B cell (primary cell): ENCODE measurements at regions not wholly inside any gene's neighbourhood (a gene's known extent, or its start where the extent isn't known, plus 50 kb on each side); places are given as distances from the start of the nearest gene placed in this dataset.

Experiments
- ATAC-seq: fragments of 200-7000 bp; cut with Tn5 transposase; one replicate; pipeline ENCODE4 v1.10.0; 2021; ENCODE audit warnings: low read depth, mild to moderate bottlenecking, moderate number of reproducible peaks, moderate library complexity
- CTCF ChIA-PET: fragments of 350-600 bp; sonication (Branson Sonifier 250); formaldehyde crosslinking; loops from one replicate; lab custom pipeline; 2021; ENCODE audit warnings: antibody characterized with exemption, inconsistent platforms; lab: Charles Lee
- POLR2A ChIA-PET: fragments of 350-600 bp; sonication (Branson Sonifier 250); formaldehyde crosslinking; loops from one replicate; lab custom pipeline; 2021; ENCODE audit warnings: antibody characterized with exemption; lab: Charles Lee
- DNase-seq: peaks from one replicate; pipeline ENCODE4 v3.0.0; 2013
- H2AFZ ChIP-seq: 2 replicates; pipeline ENCODE4 v1.6.1; 2012; ENCODE audit warnings: mild to moderate bottlenecking, low read depth, low read length; ENCODE audit not compliant: insufficient read depth, poor library complexity, severe bottlenecking
- H3K27ac ChIP-seq, 2 donors: 1 replicate in 1 of 2; 2 replicates in 1 of 2; pipeline ENCODE4 v1.5.1; 2012 to 2013; ENCODE audit warnings: low read length in 2 of 2, mild to moderate bottlenecking in 2 of 2, moderate library complexity in 1 of 2
- H3K27me3 ChIP-seq, 4 experiments: fragments of 200-600 bp in 1 of 4; sonication (generic) in 1 of 4; replicated peaks in 1 of 4; 1 replicate in 2 of 4; 2 replicates in 2 of 4; pipeline versions ENCODE4 v1.6.1 to v1.7.0; 2013 to 2016; ENCODE audit warnings: low read length in 3 of 4, mild to moderate bottlenecking in 2 of 4, mixed read lengths in 1 of 4, moderate library complexity in 1 of 4; ENCODE audit not compliant: insufficient read depth in 4 of 4, control insufficient read depth in 3 of 4; ENCODE audit errors: control extremely low read depth in 1 of 4
- H3K36me3 ChIP-seq, 2 experiments: replicated peaks in 1 of 2; 1 replicate in 1 of 2; 2 replicates in 1 of 2; pipeline versions ENCODE4 v1.6.1 to v1.7.1; 2013; ENCODE audit warnings: low read length in 1 of 2; ENCODE audit not compliant: insufficient read depth in 2 of 2, control insufficient read depth in 1 of 2; ENCODE audit errors: control extremely low read depth in 1 of 2, extremely low read depth in 1 of 2
- H3K4me1 ChIP-seq, 2 donors: fragments of 200-600 bp in 1 of 2; sonication (generic) in 1 of 2; 1 replicate in 1 of 2; 2 replicates in 1 of 2; pipeline versions ENCODE4 v1.5.1 to v1.6.1; 2013 to 2017; ENCODE audit warnings: low read length in 2 of 2; ENCODE audit not compliant: control insufficient read depth in 2 of 2, insufficient read depth in 2 of 2
- H3K4me2 ChIP-seq: replicated peaks from 2 replicates; pipeline ENCODE3; 2012; ENCODE audit warnings: mild to moderate bottlenecking, low read depth, low read length; ENCODE audit not compliant: poor library complexity, severe bottlenecking
- H3K4me3 ChIP-seq, 5 experiments: fragments of 200-600 bp in 1 of 5; sonication (generic) in 1 of 5; 1 replicate in 3 of 5; 2 replicates in 2 of 5; pipeline versions ENCODE4 v1.5.1 to v1.7.0; 2011 to 2016; ENCODE audit warnings: low read length in 4 of 5, mild to moderate bottlenecking in 4 of 5, low read depth in 2 of 5, control low read depth in 1 of 5, moderate library complexity in 1 of 5; ENCODE audit not compliant: insufficient read depth in 1 of 5; ENCODE audit errors: control extremely low read depth in 1 of 5, extremely low read depth in 1 of 5
- H3K79me2 ChIP-seq: fragments of 200-600 bp; sonication (generic); one replicate; pipeline ENCODE4 v1.6.0; 2016; ENCODE audit warnings: low read length; ENCODE audit not compliant: control insufficient read depth, insufficient read depth
- H3K9ac ChIP-seq: fragments of 200-600 bp; sonication (generic); 2 replicates; pipeline ENCODE4 v1.6.1; 2017; ENCODE audit warnings: mild to moderate bottlenecking, low read length, moderate library complexity
- H3K9me3 ChIP-seq, 3 donors: one replicate each; pipeline versions ENCODE4 v1.6.1 to v1.7.1; 2013; ENCODE audit warnings: low read length in 2 of 3; ENCODE audit not compliant: control insufficient read depth in 2 of 3, insufficient read depth in 1 of 3; ENCODE audit errors: control extremely low read depth in 1 of 3
- H4K20me1 ChIP-seq: 2 replicates; pipeline ENCODE4 v1.6.0; 2012; ENCODE audit warnings: mild to moderate bottlenecking, low read length; ENCODE audit not compliant: insufficient read depth, control insufficient read depth, poor library complexity, severe bottlenecking
- H3K27ac Mint-ChIP-seq: one replicate; pipeline ENCODE4 v1.8.0; 2021; ENCODE audit warnings: mixed read lengths
- H3K27me3 Mint-ChIP-seq: one replicate; pipeline ENCODE4 v1.8.0; 2021; ENCODE audit warnings: mixed read lengths
- H3K4me1 Mint-ChIP-seq: one replicate; pipeline ENCODE4 v1.8.0; 2021; ENCODE audit warnings: mixed read lengths
- H3K4me3 Mint-ChIP-seq: one replicate; pipeline ENCODE4 v1.8.0; 2021; ENCODE audit warnings: mixed read lengths
- H3K9me3 Mint-ChIP-seq: one replicate; pipeline ENCODE4 v1.8.0; 2022; ENCODE audit warnings: mixed read lengths; ENCODE audit not compliant: insufficient read depth
- EZH2 ChIP-seq: IDR thresholded peaks from 2 replicates; pipeline ENCODE4 v1.6.1; 2012; ENCODE audit warnings: borderline replicate concordance, low read depth, mild to moderate bottlenecking, moderate library complexity, low read length; ENCODE audit not compliant: insufficient read depth, poor library complexity, severe bottlenecking
- WGBS: methylation state at CpG from one replicate; pipeline ENCODE4 v1.1.5; 2013; ENCODE audit warnings: missing lambda C conversion rate; ENCODE audit not compliant: insufficient coverage; 5-methylcytosine and 5-hydroxymethylcytosine counted together
- intact Hi-C: fragments of 100-400 bp; cut with micrococcal nuclease; formaldehyde crosslinking; loops from one replicate; pipeline ENCODE4 v1.10.0; 2022
- TF ChIP-seq, protein P1 (sequence below): fragments of 200-600 bp; IDR thresholded peaks from one replicate; pipeline ENCODE4 v1.8.0; 2022; ENCODE audit warnings: antibody characterized with exemption, mild to moderate bottlenecking

DNA sequence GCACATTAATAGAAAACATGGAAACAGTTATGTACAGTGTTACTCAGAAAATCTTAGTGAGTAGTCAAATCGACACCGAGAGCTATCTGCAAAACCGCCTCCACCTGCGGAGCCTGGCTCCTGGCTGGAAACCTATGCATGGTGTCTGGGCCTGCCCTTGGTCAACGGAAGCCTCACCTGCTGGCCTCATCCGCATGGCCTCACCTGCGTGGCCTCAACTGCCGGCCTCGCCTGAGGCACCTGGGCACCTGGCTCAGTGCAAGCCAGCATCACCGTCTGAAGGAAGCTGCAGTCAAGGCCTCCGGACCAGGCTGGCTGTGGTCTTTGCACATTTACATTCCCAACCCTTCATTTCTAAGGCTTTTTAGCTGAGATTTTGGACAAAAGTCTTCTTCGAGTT is 352.1 kb downstream of the POM121L12 start:
- no peak overlapping the region for H3K4me2 ChIP-seq
- no peaks in the 10 kb centered on the region for H3K4me1 Mint-ChIP-seq
- H3K36me3 ChIP-seq, result no peaks in the 10 kb centered on the region
- CTCF ChIA-PET, result no interaction called here
- H3K9me3 ChIP-seq, result peaks cover 0 to 15% (median 0%) of the 10 kb centered on the region in 3 donors
- POLR2A ChIA-PET, result no interaction called here
- WGBS, result 89% methylated on average over 10 of the region's 12 CpGs
- no peak overlapping the region for H3K9ac ChIP-seq
- intact Hi-C loops, result no loop called here
- no peak overlapping the region for H3K27ac ChIP-seq
- H3K27ac Mint-ChIP-seq, result no peak overlapping the region
- no peaks in the 10 kb centered on the region for H3K27me3 Mint-ChIP-seq
- no peak for DNase-seq
- H3K4me3 ChIP-seq, result no peak overlapping the region
- TF ChIP-seq, protein P1, sequence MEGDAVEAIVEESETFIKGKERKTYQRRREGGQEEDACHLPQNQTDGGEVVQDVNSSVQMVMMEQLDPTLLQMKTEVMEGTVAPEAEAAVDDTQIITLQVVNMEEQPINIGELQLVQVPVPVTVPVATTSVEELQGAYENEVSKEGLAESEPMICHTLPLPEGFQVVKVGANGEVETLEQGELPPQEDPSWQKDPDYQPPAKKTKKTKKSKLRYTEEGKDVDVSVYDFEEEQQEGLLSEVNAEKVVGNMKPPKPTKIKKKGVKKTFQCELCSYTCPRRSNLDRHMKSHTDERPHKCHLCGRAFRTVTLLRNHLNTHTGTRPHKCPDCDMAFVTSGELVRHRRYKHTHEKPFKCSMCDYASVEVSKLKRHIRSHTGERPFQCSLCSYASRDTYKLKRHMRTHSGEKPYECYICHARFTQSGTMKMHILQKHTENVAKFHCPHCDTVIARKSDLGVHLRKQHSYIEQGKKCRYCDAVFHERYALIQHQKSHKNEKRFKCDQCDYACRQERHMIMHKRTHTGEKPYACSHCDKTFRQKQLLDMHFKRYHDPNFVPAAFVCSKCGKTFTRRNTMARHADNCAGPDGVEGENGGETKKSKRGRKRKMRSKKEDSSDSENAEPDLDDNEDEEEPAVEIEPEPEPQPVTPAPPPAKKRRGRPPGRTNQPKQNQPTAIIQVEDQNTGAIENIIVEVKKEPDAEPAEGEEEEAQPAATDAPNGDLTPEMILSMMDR, result no peak
- no peak for TF ChIP-seq EZH2
- no peaks in the 10 kb centered on the region for H3K79me2 ChIP-seq
- no peak overlapping the region for H2AFZ ChIP-seq
- no peaks in the 10 kb centered on the region for H3K27me3 ChIP-seq
- H3K9me3 Mint-ChIP-seq, result peaks cover 9% of the 10 kb centered on the region
- no peak overlapping the region for H3K4me3 Mint-ChIP-seq
- no peaks in the 10 kb centered on the region for H3K4me1 ChIP-seq
- H4K20me1 ChIP-seq, result no peaks in the 10 kb centered on the region
- no peak for ATAC-seq

DNA sequence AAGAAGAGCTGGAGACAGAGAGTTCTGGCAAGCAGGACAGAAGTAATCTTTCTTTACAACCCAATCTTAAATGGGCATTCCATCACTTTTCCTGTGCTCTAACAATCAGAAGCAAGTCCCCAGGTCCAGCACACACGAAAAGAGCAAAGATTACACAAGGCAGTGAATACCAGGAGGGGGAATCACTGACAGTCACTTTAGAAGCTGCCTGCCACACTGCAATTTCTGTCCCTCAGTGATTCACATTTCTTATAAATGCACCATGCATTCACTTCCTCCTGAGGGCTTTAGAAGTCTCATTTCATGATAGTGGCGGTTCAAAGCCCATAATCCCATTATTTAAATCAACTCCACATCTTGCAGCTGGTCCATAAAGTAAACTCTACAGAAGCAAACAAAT is 362.5 kb downstream of the POM121L12 start:
- Histone ChIP-seq H3K27ac (no peak overlapping the region), H3K36me3 (no peaks in the 10 kb centered on the region), H2AFZ (no peak overlapping the region), H4K20me1 (no peaks in the 10 kb centered on the region), H3K4me1 (no peaks in the 10 kb centered on the region), H3K9me3 (peaks cover 0 to 9% (median 0%) of the 10 kb centered on the region in 3 donors), H3K79me2 (no peaks in the 10 kb centered on the region), H3K9ac (no peak overlapping the region), H3K4me2 (no peak overlapping the region), H3K27me3 (no peaks in the 10 kb centered on the region), H3K4me3 (no peak overlapping the region)
- ChIA-PET CTCF (no interaction called here), POLR2A (no interaction called here)
- no peak for ATAC-seq
- Mint-ChIP-seq H3K27ac (no peak overlapping the region), H3K27me3 (no peaks in the 10 kb centered on the region), H3K9me3 (no peaks in the 10 kb centered on the region), H3K4me3 (no peak overlapping the region), H3K4me1 (no peaks in the 10 kb centered on the region)
- WGBS, result 58% methylated on average over 2 of the region's 2 CpGs
- no peak for DNase-seq
- TF ChIP-seq, protein P1, result no peak
- TF ChIP-seq EZH2, result no peak
- intact Hi-C loops, result no loop called here
